Motor neuron (in vitro differentiated cells): ENCODE measurements at regions not wholly inside any gene's neighbourhood (a gene's known extent, or its start where the extent isn't known, plus 50 kb on each side); places are given as distances from the start of the nearest gene placed in this dataset.

ENCODE experiments used
- ATAC-seq, 8 experiments: fragments of 200-7000 bp; cut with Tn5 transposase; replicated peaks in 6 of 8; 2 replicates each; pipeline ENCODE4 v1.8.0; 2021; ENCODE audit warnings: mild to moderate bottlenecking in 8 of 8, moderate library complexity in 8 of 8
- H3K27ac ChIP-seq, 2 donors: fragments of 250-450 bp; sonication (Bioruptor Pico); 2 replicates each; pipeline ENCODE4 v1.9.0; 2021; ENCODE audit warnings: antibody characterized with exemption in 2 of 2, mild to moderate bottlenecking in 2 of 2, moderate library complexity in 1 of 2
- H3K4me1 ChIP-seq, 2 donors: fragments of 250-450 bp; sonication (Bioruptor Pico); replicated peaks in 1 of 2; 2 replicates each; pipeline ENCODE4 v1.6.1; 2021; ENCODE audit warnings: antibody characterized with exemption in 2 of 2, mild to moderate bottlenecking in 2 of 2, moderate library complexity in 1 of 2
- H3K4me3 ChIP-seq, 5 donors: fragments of 250-450 bp; sonication (Bioruptor Pico); 2 replicates each; pipeline ENCODE4 v1.9.0; 2021; ENCODE audit warnings: antibody characterized with exemption in 5 of 5, mild to moderate bottlenecking in 5 of 5, moderate library complexity in 4 of 5
- WGBS, 10 experiments: fragments of 450-650 bp; shearing (Covaris generic); methylation state at CpG; one replicate each; pipeline ENCODE4 v1.0.0; 2022; 5-methylcytosine and 5-hydroxymethylcytosine counted together
- in situ Hi-C, 9 experiments: fragments of 400-800 bp; cut with MboI; loops; one replicate each; pipeline ENCODE4 v1.15.0; 2021; ENCODE audit warnings: low sequenced_read_pairs in 9 of 9, low pct_unique_long_range_greater_than_20kb in 2 of 9; ENCODE audit not compliant: unreplicated experiment in 9 of 9

DNA sequence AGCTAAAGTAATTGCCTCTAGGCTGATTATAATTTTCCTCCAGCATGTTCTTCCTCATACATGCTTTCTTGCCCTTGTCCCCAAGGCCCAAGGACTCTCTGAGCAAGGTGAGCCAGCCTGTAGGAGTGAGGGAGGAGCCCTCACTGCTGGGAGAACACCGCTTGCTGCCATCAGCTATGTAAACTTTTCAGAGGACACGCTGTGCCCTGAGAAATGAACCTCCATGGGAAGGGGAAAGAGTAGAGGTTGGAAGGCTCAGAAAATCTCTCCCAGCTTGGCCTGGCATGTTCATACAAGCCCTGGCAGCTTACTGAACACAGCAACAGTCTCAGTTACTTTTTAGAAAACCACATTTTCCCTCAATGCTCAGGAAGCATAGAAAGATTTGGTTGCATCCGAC is 103.0 kb upstream of the SLC24A5 start:
- no peak overlapping the region for H3K4me3 ChIP-seq
- ATAC-seq = no peak
- in situ Hi-C loops = no loop called here
- peaks cover 0 to 8% of the 10 kb centered on the region in 2 donors for H3K4me1 ChIP-seq
- WGBS, 10 experiments = 35 to 100% (median 80%) methylated on average over 2 to 3 of the region's 3 CpGs; no CpG with 5 or more reads in 3 of the 10 experiments
- no peak overlapping the region for H3K27ac ChIP-seq

DNA sequence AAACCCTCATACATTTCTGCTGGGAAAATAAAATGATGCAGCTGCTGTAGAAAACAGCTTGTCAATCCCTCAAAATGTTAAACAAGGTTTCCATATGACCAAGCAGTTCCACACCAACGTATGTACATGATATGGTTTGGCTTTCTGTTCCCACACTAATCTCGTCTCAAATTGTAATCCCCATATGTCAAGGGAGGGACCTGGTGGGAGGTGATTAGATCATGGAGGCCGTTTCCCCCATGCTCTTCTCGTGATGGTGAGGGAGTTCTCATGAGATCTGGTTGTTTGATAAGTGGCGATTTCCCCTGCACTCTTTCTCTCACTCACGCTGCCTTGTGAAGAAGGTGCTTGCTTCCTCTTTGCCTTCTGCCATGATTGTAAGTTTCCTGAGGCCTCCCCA is 100.6 kb upstream of the SLC24A5 start:
- Histone ChIP-seq H3K27ac (no peak overlapping the region), H3K4me1 (peaks cover 0 to 8% of the 10 kb centered on the region in 2 donors), H3K4me3 (no peak overlapping the region)
- 27 to 100% (median 82%) methylated on average over 1 to 6 of the region's 6 CpGs; no CpG with 5 or more reads in 2 of the 10 experiments for WGBS, 10 experiments
- ATAC-seq = no peak
- in situ Hi-C loops = no loop called here

DNA sequence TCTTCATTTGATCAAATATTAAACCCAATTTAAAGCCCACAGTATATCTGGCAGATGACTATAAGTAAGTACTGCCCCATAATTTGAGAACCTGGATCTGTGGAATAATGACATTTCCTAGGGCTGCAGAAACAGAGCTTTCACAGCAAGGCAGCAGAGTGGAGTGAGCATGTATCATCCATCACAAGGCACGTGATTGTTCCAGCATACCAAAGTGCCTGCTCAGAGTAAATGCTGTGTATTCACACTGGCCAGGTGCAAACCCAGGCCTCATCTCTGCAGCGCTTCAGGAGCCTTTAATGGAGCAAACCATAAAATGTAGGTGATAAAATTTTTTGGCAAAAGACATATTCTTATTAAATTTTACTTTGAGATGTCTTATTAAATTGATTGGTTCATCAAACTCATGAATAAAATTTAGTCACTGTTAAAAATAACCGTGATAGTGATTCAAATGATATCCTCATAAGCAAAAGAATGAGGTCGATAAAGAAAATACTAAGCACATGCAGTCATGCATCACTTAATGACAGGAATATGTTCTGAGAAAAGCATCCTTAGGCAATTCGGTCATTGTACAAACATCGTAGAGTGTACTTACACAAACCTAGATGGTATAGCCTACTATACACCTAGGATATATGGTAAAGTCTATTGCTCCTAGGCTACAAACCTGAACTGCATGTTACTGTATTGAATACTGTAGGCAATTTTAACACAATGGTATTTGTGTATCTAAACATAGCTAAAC is 99.3 kb upstream of the SLC24A5 start:
- in situ Hi-C loops = no loop called here
- Histone ChIP-seq H3K4me3 (no peak overlapping the region), H3K4me1 (peaks cover 0 to 10% of the 10 kb centered on the region in 2 donors), H3K27ac (no peak overlapping the region)
- ATAC-seq = peak in 5 of 8 experiments; percentile 100
- 0 to 85% (median 68%) methylated on average over 1 to 6 of the region's 6 CpGs; no CpG with 5 or more reads in 1 of the 10 experiments for WGBS, 10 experiments

DNA sequence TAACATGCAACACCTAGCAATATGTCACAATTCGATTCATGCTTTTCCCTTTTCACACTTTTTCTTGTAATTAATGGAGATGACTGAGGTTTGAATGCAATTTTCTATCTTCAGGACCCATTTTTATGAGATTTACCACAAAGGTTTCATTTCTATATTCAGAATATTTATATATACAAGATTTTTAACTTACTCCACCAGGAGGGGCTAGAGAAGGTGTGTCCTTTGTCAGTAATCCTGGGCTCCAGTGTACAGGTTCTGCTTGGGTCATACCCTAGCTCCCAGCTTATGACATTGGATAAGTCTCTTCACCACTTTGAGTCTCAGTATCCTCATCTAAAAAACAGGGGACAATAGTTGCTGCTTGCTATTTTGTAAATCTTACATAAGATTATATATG is 95.7 kb upstream of the SLC24A5 start:
- peaks cover 0 to 22% of the 10 kb centered on the region in 2 donors for H3K4me1 ChIP-seq
- 0 to 92% (median 60%) methylated on average over 1 of the region's 1 CpG; no CpG with 5 or more reads in 1 of the 10 experiments for WGBS, 10 experiments
- no peak overlapping the region for H3K27ac ChIP-seq
- no peak overlapping the region for H3K4me3 ChIP-seq
- no peak for ATAC-seq
- in situ Hi-C loops = no loop called here

DNA sequence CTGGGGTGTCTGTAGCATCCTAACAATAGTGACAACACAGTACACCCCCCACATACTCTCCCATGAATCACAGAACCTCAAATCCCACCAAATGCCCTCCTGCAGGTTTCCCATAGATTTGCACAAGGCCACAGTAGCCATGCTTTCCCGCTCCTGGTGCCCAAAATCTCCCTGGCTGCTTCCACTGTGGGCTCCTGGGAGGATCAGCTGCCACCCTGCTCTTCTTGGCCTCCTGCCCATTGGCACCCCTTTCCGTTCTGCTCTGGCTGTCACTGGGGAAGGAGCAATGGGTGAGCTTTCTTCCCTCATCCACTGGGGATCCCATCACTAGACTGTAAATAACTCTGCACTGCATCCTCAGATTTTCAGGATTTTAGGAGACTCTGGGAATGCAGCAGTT is 92.1 kb upstream of the SLC24A5 start:
- in situ Hi-C loops = no loop called here
- Histone ChIP-seq H3K27ac (no peak overlapping the region), H3K4me3 (no peak overlapping the region), H3K4me1 (peaks cover 5 to 24% of the 10 kb centered on the region in 2 donors)
- no peak for ATAC-seq
- 40 to 100% (median 100%) methylated on average over 1 to 2 of the region's 2 CpGs; no CpG with 5 or more reads in 7 of the 10 experiments for WGBS, 10 experiments

GRCh38 chr15:48029642-48030041 is 91.1 kb upstream of the SLC24A5 start:
- in situ Hi-C loops = no loop called here
- H3K4me3 ChIP-seq = no peak overlapping the region
- WGBS, 10 experiments = 0 to 100% (median 93%) methylated on average over 1 to 2 of the region's 2 CpGs; no CpG with 5 or more reads in 4 of the 10 experiments
- no peak overlapping the region for H3K27ac ChIP-seq
- H3K4me1 ChIP-seq = peaks cover 5 to 24% of the 10 kb centered on the region in 2 donors
- peak in 1 of 8 experiments; percentile 65 for ATAC-seq

DNA sequence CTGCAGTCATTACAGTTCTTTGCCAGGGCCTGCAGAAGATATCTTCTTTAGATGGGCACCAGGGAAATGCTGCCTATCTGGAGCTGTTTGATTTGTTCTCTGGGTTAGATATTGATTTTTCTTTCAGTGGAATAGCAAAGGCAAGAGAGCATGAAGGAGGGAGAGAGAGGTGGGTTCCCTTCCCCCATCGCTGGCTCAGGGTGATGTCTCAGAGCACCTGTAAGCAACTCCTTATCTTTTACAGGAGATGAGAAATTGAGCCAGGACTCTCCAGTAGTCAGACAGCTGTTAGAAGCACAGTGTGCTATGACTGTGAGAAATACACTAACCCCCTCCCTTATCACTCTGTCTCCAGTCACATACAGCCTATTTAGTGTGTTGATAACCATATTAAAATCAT is 89.3 kb upstream of the SLC24A5 start:
- Histone ChIP-seq H3K27ac (no peak overlapping the region), H3K4me3 (no peak overlapping the region), H3K4me1 (peaks cover 5 to 22% of the 10 kb centered on the region in 2 donors)
- 100% methylated on average over 1 of the region's 1 CpG; no CpG with 5 or more reads in 8 of the 10 experiments for WGBS, 10 experiments
- in situ Hi-C loops = no loop called here
- ATAC-seq = peak in 1 of 8 experiments; percentile 20

- Histone ChIP-seq H3K4me1 (peaks cover 5 to 17% of the 10 kb centered on the region in 2 donors), H3K27ac (no peak overlapping the region), H3K4me3 (no peak overlapping the region)
- no peak for ATAC-seq
- in situ Hi-C loops = no loop called here
- WGBS, 10 experiments = 39 to 100% (median 90%) methylated on average over 2 to 6 of the region's 6 CpGs
Measured at GRCh38 chr15:48031973-48032372, 88.8 kb upstream of the SLC24A5 start.

- Histone ChIP-seq H3K4me1 (peaks cover 5 to 10% of the 10 kb centered on the region in 2 donors), H3K27ac (no peak overlapping the region), H3K4me3 (no peak overlapping the region)
- WGBS, 10 experiments = 60 to 100% (median 82%) methylated on average over 1 to 2 of the region's 2 CpGs; no CpG with 5 or more reads in 2 of the 10 experiments
- ATAC-seq = no peak
- in situ Hi-C loops = no loop called here
Measured at GRCh38 chr15:48032911-48033310, 87.9 kb upstream of the SLC24A5 start.

DNA sequence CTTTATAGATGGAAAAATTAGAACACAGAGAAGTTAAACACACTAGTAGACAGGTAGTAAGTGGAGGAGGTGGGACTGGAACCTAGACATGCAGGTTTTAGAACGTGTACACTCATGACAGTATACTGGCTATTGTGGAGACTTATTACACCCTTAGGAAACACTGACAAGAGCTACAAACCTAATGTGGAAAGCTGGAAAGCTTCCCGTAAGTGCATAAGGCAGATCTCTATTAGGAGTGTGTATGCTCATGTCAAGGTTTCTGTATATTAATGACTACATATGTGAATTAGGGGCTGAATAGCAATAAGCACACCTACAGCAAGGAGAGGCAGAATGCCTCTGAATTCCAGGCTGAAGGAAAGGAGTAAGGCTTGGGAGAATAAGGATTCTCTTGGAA is 82.6 kb upstream of the SLC24A5 start:
- 20 to 100% (median 63%) methylated on average over 1 to 2 of the region's 2 CpGs; no CpG with 5 or more reads in 2 of the 10 experiments for WGBS, 10 experiments
- Histone ChIP-seq H3K4me3 (no peak overlapping the region), H3K4me1 (no peaks in the 10 kb centered on the region), H3K27ac (no peak overlapping the region)
- in situ Hi-C loops = no loop called here
- no peak for ATAC-seq

DNA sequence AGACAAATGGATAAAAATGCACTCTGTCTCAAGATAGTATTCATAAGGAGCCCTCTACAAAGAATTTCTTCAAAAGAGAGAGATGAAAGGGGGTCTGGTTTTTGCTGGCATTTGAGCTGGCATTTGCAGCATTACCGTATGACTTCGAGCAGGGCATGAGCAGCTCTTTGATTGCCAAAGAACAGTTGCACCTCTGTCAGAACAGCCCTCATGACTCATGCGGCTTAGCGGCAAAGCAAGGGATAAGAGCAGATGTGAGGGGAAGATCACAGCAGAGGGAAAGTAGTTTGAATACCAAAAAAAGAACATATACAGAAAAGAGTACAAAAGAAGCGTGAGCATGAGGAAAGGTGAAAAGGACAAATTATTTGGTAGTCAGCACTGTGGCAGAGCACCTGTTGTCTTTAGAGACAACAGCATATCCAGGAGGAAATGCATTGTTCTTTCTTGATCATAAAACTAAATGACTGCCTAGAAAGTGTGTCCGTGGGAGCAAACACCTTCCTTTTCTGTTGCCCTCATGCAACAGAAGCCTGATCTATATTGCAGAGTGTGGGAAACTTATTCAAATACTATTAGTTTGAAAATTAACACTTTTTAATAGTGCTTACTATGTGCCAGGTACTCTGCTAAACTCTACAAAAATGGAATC is 80.5 kb upstream of the SLC24A5 start:
- 19 to 81% (median 52%) methylated on average over 2 to 6 of the region's 6 CpGs; no CpG with 5 or more reads in 4 of the 10 experiments for WGBS, 10 experiments
- H3K4me1 ChIP-seq = no peaks in the 10 kb centered on the region
- in situ Hi-C loops = no loop called here

GRCh38 chr15:48041454-48041853 is 79.3 kb upstream of the SLC24A5 start:
- in situ Hi-C loops = no loop called here
- no peak for ATAC-seq
- 0 to 100% (median 70%) methylated on average over 1 to 2 of the region's 2 CpGs; no CpG with 5 or more reads in 1 of the 10 experiments for WGBS, 10 experiments
- no peak overlapping the region for H3K27ac ChIP-seq
- no peak overlapping the region for H3K4me3 ChIP-seq
- H3K4me1 ChIP-seq = no peaks in the 10 kb centered on the region

More for the DNA sequence above, 80.5 kb upstream of the SLC24A5 start:
- no peak overlapping the region for H3K27ac ChIP-seq
- peak in 5 of 8 experiments; percentile 40 to 93 (median 69) for ATAC-seq
- H3K4me3 ChIP-seq = no peak overlapping the region

DNA sequence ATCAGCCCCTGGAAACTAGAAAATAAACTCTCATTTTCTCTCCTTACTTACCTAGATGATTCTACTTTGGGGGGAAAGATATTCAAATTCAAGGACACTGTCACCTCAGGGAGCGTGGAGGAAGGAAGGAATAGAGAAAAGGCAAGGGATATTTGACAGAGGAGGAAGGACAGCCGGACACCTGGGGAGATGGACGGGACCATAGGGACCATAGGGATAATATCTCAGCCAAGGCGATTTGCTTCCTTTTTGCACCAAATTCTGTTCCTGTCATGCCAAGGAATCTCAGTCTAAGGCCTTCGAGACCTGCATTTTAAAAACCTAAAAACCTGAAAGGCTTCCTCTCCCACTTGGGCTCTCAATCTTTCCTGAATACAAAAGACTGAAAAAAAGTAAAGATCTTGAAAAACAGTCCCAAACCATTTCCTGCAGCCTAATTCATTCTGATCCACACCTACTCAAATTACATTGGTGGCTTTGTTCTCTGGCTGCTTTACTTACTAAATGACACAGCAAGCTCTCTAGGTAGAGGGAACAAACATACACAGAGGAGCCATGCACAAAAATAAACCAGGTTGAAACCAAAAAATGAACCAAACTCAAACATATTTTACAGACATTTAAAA is 73.9 kb upstream of the SLC24A5 start:
- Histone ChIP-seq H3K4me1 (peaks cover 0 to 3% of the 10 kb centered on the region in 2 donors), H3K4me3 (no peak overlapping the region), H3K27ac (no peak overlapping the region)
- 7 to 61% (median 50%) methylated on average over 2 to 5 of the region's 5 CpGs; no CpG with 5 or more reads in 1 of the 10 experiments for WGBS, 10 experiments
- in situ Hi-C loops = no loop called here
- peak in 1 of 8 experiments; percentile 25 for ATAC-seq
